Liver (tissue), 3 donors: ENCODE measurements at regions not wholly inside any gene's neighbourhood (a gene's known extent, or its start where the extent isn't known, plus 50 kb on each side); places are given as distances from the start of the nearest gene placed in this dataset.

Experiments used
- CTCF ChIP-seq: fragments of 150-350 bp; IDR thresholded peaks from 2 replicates; pipeline ENCODE4 v1.5.1; 2017; ENCODE audit warnings: improper control_type of control experiment, low read depth, low read length; ENCODE audit not compliant: missing input control
- JUND ChIP-seq, 2 donors: IDR thresholded peaks; 2 replicates each; pipeline ENCODE4 v1.6.1; 2016; ENCODE audit warnings: antibody characterized with exemption in 2 of 2
- MAX ChIP-seq: IDR thresholded peaks from 2 replicates; pipeline ENCODE4 v1.6.1; 2016; ENCODE audit warnings: antibody characterized with exemption
- NR2F2 ChIP-seq: IDR thresholded peaks from 2 replicates; pipeline ENCODE4 v1.6.1; 2016; ENCODE audit warnings: antibody characterized with exemption
- RAD21 ChIP-seq, 2 donors: IDR thresholded peaks; 2 replicates each; pipeline ENCODE4 v1.6.1; 2016; ENCODE audit warnings: antibody characterized with exemption in 2 of 2, mild to moderate bottlenecking in 2 of 2
- ZBTB33 ChIP-seq: IDR thresholded peaks from 2 replicates; pipeline ENCODE4 v1.6.1; 2016; ENCODE audit warnings: antibody characterized with exemption
- donor health status: healthy.
- donor health status: healthy.

GRCh38 chr3:64278625-64279024, 53.4 kb upstream of the PRICKLE2 start:
- TF ChIP-seq NR2F2 = no peak
- no peak for TF ChIP-seq CTCF
- TF ChIP-seq MAX = no peak
- no peak for TF ChIP-seq RAD21 (IDR thresholded peaks at IDR 0.05)
- no peak for TF ChIP-seq JUND (IDR thresholded peaks at IDR 0.05)
- TF ChIP-seq ZBTB33 = no peak
